ENCODE measurements at regions not wholly inside any gene's neighbourhood (a gene's known extent, or its start where the extent isn't known, plus 50 kb on each side); places are given as distances from the start of the nearest gene placed in this dataset.

GRCh38 chrY:26408671-26409328 lies 786.9 kb downstream of the CDY1 start:
- ATAC-seq (no peak), DNase-seq (peak in 1 of 4 donors; percentile 1)
- Histone ChIP-seq H3K27me3 (no peaks in the 10 kb centered on the region), H3K9me3 (peaks cover 0 to 3% of the 10 kb centered on the region in 2 donors), H3K4me1 (no peaks in the 10 kb centered on the region), H3K4me3 (no peak overlapping the region), H3K27ac (no peak overlapping the region), H3K36me3 (no peaks in the 10 kb centered on the region)
- no peak for TF ChIP-seq CTCF (IDR thresholded peaks at IDR 0.05)
- intact Hi-C loops (cut with DNase I), result no loop called here

DNA sequence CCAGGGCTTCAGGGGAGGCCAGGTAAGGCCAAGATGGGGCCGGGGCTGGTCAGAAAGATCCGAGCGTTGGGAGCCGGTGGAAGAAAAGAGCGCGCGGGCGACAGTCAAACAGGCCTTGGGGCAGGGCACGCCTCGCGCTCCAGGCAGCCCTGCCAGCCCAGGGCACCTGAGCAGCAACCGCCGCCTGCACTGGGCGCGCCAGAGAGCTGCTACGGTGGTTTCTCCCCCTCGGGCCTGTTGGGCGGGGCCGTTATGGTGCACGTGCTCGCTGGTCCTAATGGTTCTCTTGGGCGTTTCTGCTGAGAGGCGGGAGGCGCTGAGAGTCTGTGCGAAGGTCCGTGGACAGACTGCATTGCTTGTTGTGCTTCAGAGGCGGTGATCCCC lies 787.4 kb downstream of the CDY1 start:
- intact Hi-C loops (cut with DNase I), result no loop called here
- peaks cover 0 to 3% of the 10 kb centered on the region in 2 donors for H3K9me3 ChIP-seq
- H3K36me3 ChIP-seq, result no peaks in the 10 kb centered on the region
- no peaks in the 10 kb centered on the region for H3K27me3 ChIP-seq
- H3K4me3 ChIP-seq, result no peak overlapping the region
- ATAC-seq (no peak), DNase-seq (no peak)
- no peak overlapping the region for H3K27ac ChIP-seq
- TF ChIP-seq CTCF (IDR thresholded peaks at IDR 0.05), result no peak
- no peaks in the 10 kb centered on the region for H3K4me1 ChIP-seq

All from left lung (tissue), 4 donors.